GM23338 (cell line): ENCODE measurements at regions not wholly inside any gene's neighbourhood (a gene's known extent, or its start where the extent isn't known, plus 50 kb on each side); places are given as distances from the start of the nearest gene placed in this dataset.

Experiments
- ATAC-seq: fragments of 200-7000 bp; cut with Tn5 transposase; 3 replicates; pipeline ENCODE4 v1.9.1; 2020
- DNase-seq: peaks from one replicate; pipeline ENCODE4 v3.0.0-alpha.2; 2015; ENCODE audit warnings: low spot score
- H2AFZ ChIP-seq: fragments of 200-600 bp; sonication (generic); 2 replicates; pipeline ENCODE4 v1.8.0; 2016; ENCODE audit warnings: antibody characterized with exemption, mild to moderate bottlenecking, moderate library complexity
- H3F3A ChIP-seq: fragments of 200-600 bp; sonication (generic); replicated peaks from 2 replicates; pipeline ENCODE4 v1.8.0; 2017; ENCODE audit warnings: antibody characterized with exemption, mixed run types, low read depth
- H3K27ac ChIP-seq: fragments of 200-600 bp; sonication (generic); 2 replicates; pipeline ENCODE4 v1.6.1; 2016; ENCODE audit warnings: low read depth
- H3K27me3 ChIP-seq: fragments of 200-600 bp; sonication (generic); 2 replicates; pipeline ENCODE4 v1.8.0; 2016; ENCODE audit warnings: mild to moderate bottlenecking, mixed run types, moderate library complexity; ENCODE audit not compliant: insufficient read depth
- H3K36me3 ChIP-seq: fragments of 200-600 bp; sonication (generic); 2 replicates; pipeline ENCODE4 v1.8.0; 2016; ENCODE audit warnings: mild to moderate bottlenecking; ENCODE audit not compliant: insufficient read depth
- H3K4me1 ChIP-seq: fragments of 200-600 bp; sonication (generic); 2 replicates; pipeline ENCODE4 v1.8.0; 2016; ENCODE audit warnings: mild to moderate bottlenecking, moderate library complexity; ENCODE audit not compliant: insufficient read depth
- H3K4me2 ChIP-seq: fragments of 200-600 bp; sonication (generic); 2 replicates; pipeline ENCODE4 v1.7.1; 2017; ENCODE audit warnings: mixed run types
- H3K4me3 ChIP-seq: fragments of 200-600 bp; sonication (generic); 2 replicates; pipeline ENCODE4 v1.6.1; 2016; ENCODE audit warnings: mixed run types
- H3K79me2 ChIP-seq: fragments of 200-600 bp; sonication (generic); replicated peaks from 2 replicates; pipeline ENCODE4 v1.8.0; 2017; ENCODE audit warnings: mild to moderate bottlenecking; ENCODE audit not compliant: insufficient read depth
- H3K9me2 ChIP-seq: fragments of 200-600 bp; sonication (generic); 2 replicates; pipeline ENCODE4 v1.8.0; 2017; ENCODE audit not compliant: insufficient read depth
- H4K20me1 ChIP-seq: fragments of 200-600 bp; sonication (generic); replicated peaks from 2 replicates; pipeline ENCODE4 v1.8.0; 2017; ENCODE audit warnings: mild to moderate bottlenecking; ENCODE audit not compliant: insufficient read depth
- H3K27ac Mint-ChIP-seq: 2 replicates; pipeline ENCODE4 v1.8.0; 2020; ENCODE audit warnings: inconsistent platforms, mild to moderate bottlenecking, moderate library complexity, mixed read lengths
- H3K27me3 Mint-ChIP-seq: 3 replicates; pipeline ENCODE4 v1.8.0; 2022; ENCODE audit warnings: low read depth, mild to moderate bottlenecking, moderate library complexity, mixed read lengths, inconsistent platforms; ENCODE audit not compliant: insufficient read depth, poor library complexity
- H3K36me3 Mint-ChIP-seq: 3 replicates; pipeline ENCODE4 v1.8.0; 2021; ENCODE audit warnings: low read depth, mild to moderate bottlenecking, inconsistent platforms, moderate library complexity, mixed read lengths
- H3K4me1 Mint-ChIP-seq: 3 replicates; pipeline ENCODE4 v1.8.0; 2020; ENCODE audit warnings: mild to moderate bottlenecking, inconsistent platforms, mixed read lengths
- H3K4me3 Mint-ChIP-seq: 3 replicates; pipeline ENCODE4 v1.8.0; 2021; ENCODE audit warnings: moderate library complexity, mild to moderate bottlenecking, inconsistent platforms, mixed read lengths
- H3K9me3 Mint-ChIP-seq: 3 replicates; pipeline ENCODE4 v1.8.0; 2020; ENCODE audit warnings: moderate library complexity, mild to moderate bottlenecking, inconsistent platforms, mixed read lengths
- EZH2phosphoT487 ChIP-seq: fragments of 200-600 bp; sonication (generic); IDR thresholded peaks from one replicate; pipeline ENCODE4 v1.8.1; 2018; ENCODE audit warnings: antibody characterized with exemption; ENCODE audit not compliant: unreplicated experiment
- JUNB ChIP-seq: IDR thresholded peaks from one replicate; pipeline ENCODE4 v1.6.1; 2016; ENCODE audit warnings: antibody characterized with exemption; ENCODE audit not compliant: unreplicated experiment
- NANOG ChIP-seq: IDR thresholded peaks from 2 replicates; pipeline ENCODE4 v1.6.1; 2016; ENCODE audit warnings: antibody characterized with exemption, borderline replicate concordance
- POLR2AphosphoS5 ChIP-seq: IDR thresholded peaks from 2 replicates; pipeline ENCODE4 v1.6.1; 2016; ENCODE audit warnings: antibody characterized with exemption, low read depth
- REST ChIP-seq: IDR thresholded peaks from one replicate; pipeline ENCODE4 v1.6.1; 2018; ENCODE audit warnings: antibody characterized with exemption; ENCODE audit not compliant: unreplicated experiment
- ZNF114 ChIP-seq: fragments of 250-450 bp; sonication (Bioruptor Pico); IDR thresholded peaks from 2 replicates; pipeline ENCODE4 v1.5.0; 2020; ENCODE audit warnings: mild to moderate bottlenecking, moderate library complexity
- ZNF462 ChIP-seq: fragments of 250-450 bp; sonication (Bioruptor Pico); IDR thresholded peaks from 2 replicates; pipeline ENCODE4 v1.5.0; 2020; ENCODE audit warnings: mild to moderate bottlenecking, moderate library complexity

GRCh38 chr10:61846370-61847031 is 55.0 kb upstream of the ARID5B start (continued):
- no peak for TF ChIP-seq ZNF462 (CRISPR knock-in tag)
- TF ChIP-seq JUNB = no peak
- TF ChIP-seq EZH2phosphoT487 = no peak

GRCh38 chr10:61847087-61847486 is 54.4 kb upstream of the ARID5B start:
- Mint-ChIP-seq H3K4me1 (peaks cover 18% of the 10 kb centered on the region), H3K36me3 (no peaks in the 10 kb centered on the region), H3K27ac (no peak overlapping the region), H3K4me3 (no peak overlapping the region), H3K27me3 (peaks cover 55% of the 10 kb centered on the region), H3K9me3 (no peaks in the 10 kb centered on the region)
- H3K4me1 ChIP-seq = no peaks in the 10 kb centered on the region; the same call in 1 of the 2 replicates
- no peak overlapping the region for H3K4me2 ChIP-seq
- no peaks in the 10 kb centered on the region for H4K20me1 ChIP-seq
- ATAC-seq (no peak), DNase-seq (no peak)
- H3K27ac ChIP-seq = no peak overlapping the region
- no peak overlapping the region for H3K4me3 ChIP-seq
- H2AFZ ChIP-seq = no peak overlapping the region
- H3F3A ChIP-seq = no peaks in the 10 kb centered on the region
- no peaks in the 10 kb centered on the region for H3K36me3 ChIP-seq
- no peaks in the 10 kb centered on the region for H3K9me2 ChIP-seq
- no peaks in the 10 kb centered on the region for H3K27me3 ChIP-seq
- no peaks in the 10 kb centered on the region for H3K79me2 ChIP-seq
- TF ChIP-seq POLR2AphosphoS5 (no peak), NANOG (no peak), ZNF114 (CRISPR knock-in tag) (no peak), REST (no peak)
